Fibroblast of peridontal ligament (primary cell): ENCODE measurements at regions not wholly inside any gene's neighbourhood (a gene's known extent, or its start where the extent isn't known, plus 50 kb on each side); places are given as distances from the start of the nearest gene placed in this dataset.
"Not testable (repeated sequence)": the region's sequence is repeated elsewhere in the genome, so short reads cannot be mapped to it uniquely, and the experiment has no call there.

Source experiments
- DNase-seq: peaks from one replicate; pipeline ENCODE4 v3.0.0-alpha.2; 2010; ENCODE audit errors: extremely low read depth

GRCh38 chr6:119449331-119450156, 100.0 kb upstream of the MAN1A1 start:
- no peak for DNase-seq

DNA sequence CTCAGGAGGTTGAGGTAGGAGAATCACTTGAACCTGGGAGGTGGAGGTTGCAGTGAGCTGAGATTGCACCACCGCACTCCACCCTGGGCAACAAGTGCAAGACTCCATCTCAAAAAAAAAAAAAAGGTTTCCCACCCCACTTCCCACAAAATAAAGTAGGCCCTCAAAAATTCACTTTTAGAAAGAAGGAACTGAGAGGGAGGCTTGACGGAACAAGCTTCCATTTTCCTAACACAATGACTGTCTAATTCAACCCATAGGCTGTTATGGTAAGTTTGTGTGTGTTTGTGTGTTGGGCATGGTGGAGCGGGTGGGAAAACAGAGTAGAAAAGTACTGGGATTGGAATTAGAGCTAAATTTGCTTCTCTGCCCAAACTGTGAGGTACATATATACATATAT, 98.4 kb upstream of the MAN1A1 start:
- no peak for DNase-seq

- DNase-seq = peak; percentile 95
These were observed 97.0 kb upstream of the MAN1A1 start for GRCh38 chr6:119446609-119447008.

DNA sequence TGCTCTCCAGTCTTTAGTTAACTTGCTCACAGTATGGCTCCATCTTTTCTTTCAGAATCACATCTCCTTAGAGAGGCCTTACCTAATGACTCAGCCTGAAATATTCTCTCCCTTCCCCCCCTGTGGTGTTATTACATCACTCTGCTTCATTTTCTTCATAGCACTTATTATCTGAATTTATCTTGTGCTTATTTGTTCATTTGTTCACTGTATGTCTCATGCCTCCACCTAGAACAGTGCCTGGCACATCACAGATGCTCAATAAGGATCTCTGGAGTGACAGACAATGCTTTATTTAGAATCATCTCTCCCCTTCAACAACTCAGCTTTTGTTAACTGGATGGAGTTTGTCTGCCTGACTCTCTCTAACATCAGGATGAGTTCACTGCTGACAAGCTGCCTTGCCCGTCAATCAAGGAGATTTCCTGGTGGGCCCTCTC, 96.6 kb upstream of the MAN1A1 start:
- DNase-seq = peak; percentile 63

DNA sequence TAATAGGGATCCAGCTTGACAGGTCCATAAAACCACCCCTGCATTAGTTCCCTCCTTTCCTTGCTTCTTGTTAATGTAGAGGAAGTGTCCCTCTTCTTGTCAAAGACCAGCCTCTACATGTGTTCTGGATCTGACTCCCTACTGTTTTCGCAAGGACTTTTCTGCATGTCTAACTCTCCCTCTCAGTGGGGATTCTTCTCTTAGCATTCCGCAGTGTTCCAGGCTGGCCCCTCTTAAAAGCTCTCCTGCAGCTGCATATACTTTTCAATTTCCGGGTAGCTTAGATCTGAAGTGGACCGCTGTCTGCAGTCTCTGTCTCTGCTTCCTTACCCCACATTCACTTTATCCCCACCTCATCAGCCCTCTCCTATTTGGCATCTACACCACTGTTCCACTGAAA, 96.1 kb upstream of the MAN1A1 start:
- no peak for DNase-seq

GRCh38 chr6:119444642-119445557, 95.3 kb upstream of the MAN1A1 start:
- no peak for DNase-seq

DNA sequence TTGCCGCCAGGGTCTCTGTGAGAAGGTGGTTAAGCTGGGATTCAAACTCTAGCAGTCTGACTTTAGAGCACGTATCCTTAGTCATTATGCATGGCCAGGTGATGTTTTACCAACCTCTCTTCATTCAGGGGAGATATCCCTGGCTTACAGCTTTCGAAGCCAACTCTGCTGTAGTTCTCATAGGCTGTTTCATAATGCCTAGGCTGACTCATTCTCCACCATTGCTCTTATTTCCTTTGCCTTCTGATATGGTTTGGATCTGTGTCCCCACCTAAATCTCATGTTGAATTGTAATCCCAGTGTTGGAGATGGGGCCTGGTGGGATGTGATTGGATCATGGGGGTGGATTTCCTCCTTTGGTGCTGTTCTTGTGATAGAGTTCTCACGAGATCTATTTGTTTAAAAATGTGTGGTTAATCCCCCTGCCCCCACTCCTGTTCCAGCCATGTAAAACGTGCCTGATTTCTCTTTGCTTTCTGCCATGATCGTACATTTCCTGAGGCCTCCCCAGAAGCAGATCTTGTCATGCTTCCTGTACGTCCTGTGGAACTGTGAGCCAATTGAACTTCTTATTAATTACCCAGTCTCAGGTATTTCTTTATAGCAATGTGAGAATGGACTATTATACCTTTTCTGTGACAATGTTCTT, 94.6 kb upstream of the MAN1A1 start:
- peak; percentile 44 for DNase-seq

DNA sequence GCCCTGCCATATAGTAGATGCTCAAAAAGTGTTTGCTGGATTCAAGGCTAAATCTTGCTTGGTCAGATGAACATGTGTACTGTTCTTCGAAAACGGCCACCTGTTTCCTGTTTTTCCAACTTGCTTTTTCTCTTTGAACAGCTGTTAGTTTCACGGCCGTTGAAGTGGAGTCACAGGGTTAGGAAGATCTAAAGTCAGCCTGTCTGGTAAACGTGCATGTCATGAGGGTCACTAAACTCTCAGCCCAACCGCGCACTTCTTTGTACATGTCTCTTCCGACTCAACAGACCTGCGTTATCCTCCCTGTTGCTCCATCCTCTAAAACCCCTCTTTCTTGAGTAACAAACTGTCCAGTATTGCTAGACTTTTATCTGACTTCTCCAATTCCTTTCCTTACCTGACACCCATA, 93.2 kb upstream of the MAN1A1 start:
- no peak for DNase-seq

DNA sequence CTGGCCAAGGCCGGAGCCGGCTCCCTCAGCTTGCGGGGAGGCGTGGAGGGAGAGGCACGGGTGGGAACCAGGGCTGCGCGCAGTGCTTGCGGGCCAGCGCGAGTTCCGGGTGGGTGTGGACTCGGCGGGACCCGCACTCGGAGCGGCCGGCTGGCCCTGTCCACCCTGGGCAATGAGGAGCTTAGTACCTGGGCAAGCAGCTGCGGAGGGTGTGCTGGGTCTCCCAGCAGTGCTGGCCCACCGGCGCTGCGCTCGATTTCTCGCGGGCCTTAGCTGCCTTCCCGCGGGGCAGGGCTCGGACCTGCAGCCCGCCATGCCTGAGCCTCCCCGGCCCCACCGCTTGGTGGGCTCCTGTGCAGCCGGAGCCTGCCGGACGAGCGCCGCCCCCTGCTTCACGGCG, 91.4 kb upstream of the MAN1A1 start:
- DNase-seq = no peak

DNA sequence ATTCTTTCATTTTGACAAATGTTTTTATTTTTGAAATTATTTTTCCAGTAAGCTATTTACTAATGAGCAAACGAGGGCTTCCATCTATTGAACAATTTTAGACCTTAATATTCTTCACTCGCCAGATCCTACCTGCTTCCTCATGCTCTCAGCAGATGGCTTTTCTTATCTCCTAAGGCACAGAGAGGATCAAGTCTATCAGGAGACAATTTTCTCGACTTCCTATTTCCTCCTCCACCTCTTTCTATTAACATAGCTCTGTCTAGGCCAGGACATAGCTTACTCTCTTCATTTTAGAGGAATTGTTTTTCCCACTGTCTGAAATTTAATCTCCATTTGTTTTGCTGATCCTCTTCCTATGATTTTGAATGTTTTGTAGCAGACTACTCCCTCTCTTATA, 87.0 kb upstream of the MAN1A1 start:
- no peak for DNase-seq

- DNase-seq = no peak
These were observed 82.2 kb upstream of the MAN1A1 start for GRCh38 chr6:119431799-119432198.

GRCh38 chr6:119430805-119431204, 81.2 kb upstream of the MAN1A1 start:
- no peak for DNase-seq

DNA sequence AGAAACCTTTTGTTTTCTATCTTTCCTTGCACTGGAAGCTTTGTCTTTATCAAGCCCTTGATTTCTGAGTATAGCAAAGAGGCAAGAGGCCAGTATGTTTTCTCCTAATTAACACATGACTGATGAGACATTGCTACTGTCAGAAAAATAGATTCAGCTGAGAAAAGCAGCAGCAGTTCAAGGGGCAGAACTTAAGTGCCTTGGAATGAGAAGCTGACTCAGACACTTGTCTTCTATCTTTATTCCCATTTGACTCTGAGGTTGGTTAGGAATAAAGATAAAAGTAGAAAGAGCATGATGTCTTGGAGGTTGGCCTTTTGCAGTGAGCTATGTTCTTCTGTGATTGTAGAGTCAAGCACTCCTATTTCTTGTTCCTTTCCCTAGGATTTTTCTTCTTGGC, 79.1 kb upstream of the MAN1A1 start:
- DNase-seq = peak; percentile 5

- DNase-seq = peak; percentile 87
These were observed 77.1 kb upstream of the MAN1A1 start for GRCh38 chr6:119426619-119427018.

DNA sequence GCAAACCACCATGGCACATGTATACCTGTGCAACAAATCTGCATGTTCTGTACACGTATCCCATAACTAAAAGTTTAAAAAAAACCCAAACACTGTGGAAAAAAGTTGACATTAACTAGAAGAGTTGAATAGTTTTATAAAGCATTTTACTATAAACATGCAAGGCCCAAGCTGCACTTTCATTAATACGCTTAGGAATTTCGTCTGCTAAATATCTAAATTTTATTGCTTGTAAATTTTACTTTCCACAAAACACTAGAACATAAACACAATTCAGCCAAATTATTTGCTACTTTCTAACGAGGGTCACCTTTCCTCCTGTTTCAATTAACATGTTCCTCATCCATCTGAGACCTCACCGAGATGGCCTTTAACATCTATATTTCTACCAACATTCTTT, 74.4 kb upstream of the MAN1A1 start:
- DNase-seq = no peak

DNA sequence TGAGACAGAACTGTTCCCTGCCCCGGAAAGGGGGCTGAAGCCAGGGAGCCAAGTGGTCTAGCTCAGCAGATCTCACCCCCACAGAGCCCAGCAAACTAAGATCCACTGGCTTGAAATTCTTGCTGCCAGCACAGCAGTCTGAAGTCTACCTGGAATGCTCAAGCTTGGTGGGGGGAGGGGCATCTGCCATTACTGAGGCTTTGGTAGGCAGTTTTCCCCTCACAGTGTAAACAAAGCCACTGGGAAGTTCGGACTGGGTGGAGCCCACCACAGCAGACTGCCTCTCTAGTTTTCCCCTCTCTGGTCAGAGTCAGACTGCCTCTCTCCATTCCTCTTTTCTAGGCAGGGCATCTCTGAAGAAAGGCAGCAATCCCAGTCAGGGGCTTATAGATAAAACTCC, 68.5 kb upstream of the MAN1A1 start:
- DNase-seq = not testable (repeated sequence)

DNA sequence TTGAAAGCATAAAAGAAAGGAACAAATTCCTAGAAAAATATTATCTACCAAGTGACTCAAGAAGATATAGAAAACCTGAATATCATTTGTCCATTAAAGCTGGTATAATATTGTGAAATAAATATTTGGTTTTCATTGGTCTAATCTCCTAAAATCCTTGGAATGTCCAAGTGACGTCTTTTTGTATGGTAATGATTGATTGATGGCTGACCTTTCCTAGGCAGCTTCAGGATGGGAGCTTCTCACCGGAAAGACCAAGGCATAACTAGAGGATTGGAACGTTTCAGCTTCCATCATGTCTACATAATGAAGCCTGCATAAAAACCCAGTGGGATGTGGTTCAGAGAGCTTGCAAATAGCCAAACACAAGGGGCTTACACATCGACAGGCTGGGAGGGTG, 57.6 kb upstream of the MAN1A1 start:
- no peak for DNase-seq

DNA sequence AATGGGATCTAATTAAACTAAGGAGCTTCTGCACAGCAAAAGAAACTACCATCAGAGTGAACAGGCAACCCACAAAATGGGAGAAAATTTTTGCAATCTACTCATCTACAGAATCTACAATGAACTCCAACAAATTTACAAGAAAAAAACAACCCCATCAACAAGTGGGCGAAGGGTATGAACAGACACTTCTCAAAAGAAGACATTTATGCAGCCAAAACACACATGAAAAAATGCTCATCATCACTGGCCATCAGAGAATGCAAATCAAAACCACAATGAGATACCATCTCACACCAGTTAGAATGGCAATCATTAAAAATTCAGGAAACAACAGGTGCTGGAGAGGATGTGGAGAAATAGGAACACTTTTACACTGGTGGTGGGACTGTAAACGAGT, 55.6 kb upstream of the MAN1A1 start:
- not testable (repeated sequence) for DNase-seq
